ENCODE measurements at regions not wholly inside any gene's neighbourhood (a gene's known extent, or its start where the extent isn't known, plus 50 kb on each side); places are given as distances from the start of the nearest gene placed in this dataset.

GRCh38 chr16:79480056-79480455 lies 120.5 kb downstream of the MAF start:
- no peaks in the 10 kb centered on the region for H3K4me1 ChIP-seq (ENCODE audit: control insufficient read depth, insufficient read depth, low read depth, low read length)
- WGBS: 89% methylated on average over 7 of the region's 8 CpGs
- no peak overlapping the region for H3K4ac ChIP-seq (ENCODE audit: low read depth in 1 of 2, low read length in 2 of 2)
- no peak overlapping the region for H2BK5ac ChIP-seq (ENCODE audit: low read depth, low read length, poor library complexity, severe bottlenecking)
- H4K8ac ChIP-seq (ENCODE audit: low read length): no peak overlapping the region
- no peak overlapping the region for H3K23ac ChIP-seq (ENCODE audit: low read length in 2 of 2)
- no peak overlapping the region for H2BK120ac ChIP-seq (ENCODE audit: low read depth, low read length)
- H3K27ac ChIP-seq (ENCODE audit: low read length, poor library complexity, severe bottlenecking): no peak overlapping the region
- H4K91ac ChIP-seq (ENCODE audit: low read length): no peak overlapping the region
- no peaks in the 10 kb centered on the region for H3K36me3 ChIP-seq (ENCODE audit: control insufficient read depth in 1 of 2, insufficient read depth in 2 of 2, low read depth in 1 of 2, low read length in 2 of 2)
- no peak overlapping the region for H3K14ac ChIP-seq (ENCODE audit: low read length in 2 of 2)
- H3K9me3 ChIP-seq (ENCODE audit: control insufficient read depth, low read length): no peaks in the 10 kb centered on the region
- H3K79me1 ChIP-seq (replicated peaks; ENCODE audit: low read length, poor library complexity, severe bottlenecking): no peaks in the 10 kb centered on the region
- H3K27me3 ChIP-seq (ENCODE audit: control insufficient read depth in 1 of 2, insufficient read depth in 1 of 2, low read length in 2 of 2): peaks cover 4 to 9% of the 10 kb centered on the region in 2 experiments
- no peak for DNase-seq
- no peak overlapping the region for H2AFZ ChIP-seq (ENCODE audit: low read depth, low read length)
- no peak overlapping the region for H3K4me3 ChIP-seq (ENCODE audit: insufficient read depth in 1 of 2, low read depth in 1 of 2, low read length in 2 of 2)
- H3K18ac ChIP-seq (ENCODE audit: low read depth in 1 of 2, low read length in 2 of 2): no peak overlapping the region
- H2AK5ac ChIP-seq (ENCODE audit: low read length, severe bottlenecking): no peak overlapping the region
- no peak overlapping the region for H2BK12ac ChIP-seq (ENCODE audit: low read length in 2 of 2)
- H3K9ac ChIP-seq (ENCODE audit: low read length): no peak overlapping the region
- no peak overlapping the region for H2BK15ac ChIP-seq (ENCODE audit: low read depth, poor library complexity, severe bottlenecking)
- H3K4me2 ChIP-seq (ENCODE audit: low read length, poor library complexity, severe bottlenecking): no peak overlapping the region

DNA sequence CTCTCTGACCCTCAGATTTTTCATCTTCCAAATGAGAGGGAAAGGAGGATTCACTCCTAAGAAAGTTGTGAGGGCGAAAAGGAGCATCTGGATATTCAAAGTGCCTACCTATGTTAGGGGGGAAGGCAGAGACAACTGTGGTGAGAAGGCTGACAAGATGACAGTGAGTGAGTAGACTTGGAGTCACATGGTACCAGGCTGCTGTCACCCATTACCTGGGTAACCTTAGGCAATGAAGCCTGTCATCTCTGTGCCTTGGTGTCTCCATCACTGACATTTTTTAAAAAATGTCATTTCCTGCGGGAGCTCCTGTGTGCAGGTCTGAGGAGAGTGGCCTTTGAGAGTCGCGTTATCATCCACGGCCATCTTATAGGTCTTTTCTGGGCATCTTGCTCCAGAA lies 124.0 kb downstream of the MAF start:
- Histone ChIP-seq H3K14ac (ENCODE audit: low read length in 2 of 2) (no peak overlapping the region), H3K4me3 (ENCODE audit: insufficient read depth in 1 of 2, low read depth in 1 of 2, low read length in 2 of 2) (no peak overlapping the region), H3K18ac (ENCODE audit: low read depth in 1 of 2, low read length in 2 of 2) (no peak overlapping the region), H2BK12ac (ENCODE audit: low read length in 2 of 2) (no peak overlapping the region), H3K27ac (ENCODE audit: low read length, poor library complexity, severe bottlenecking) (no peak overlapping the region), H2BK5ac (ENCODE audit: low read depth, low read length, poor library complexity, severe bottlenecking) (no peak overlapping the region), H2AFZ (ENCODE audit: low read depth, low read length) (no peak overlapping the region), H3K4me2 (ENCODE audit: low read length, poor library complexity, severe bottlenecking) (no peak overlapping the region), H3K4me1 (ENCODE audit: control insufficient read depth, insufficient read depth, low read depth, low read length) (no peaks in the 10 kb centered on the region), H3K23ac (ENCODE audit: low read length in 2 of 2) (no peak overlapping the region), H2BK120ac (ENCODE audit: low read depth, low read length) (no peak overlapping the region), H4K91ac (ENCODE audit: low read length) (no peak overlapping the region), H3K4ac (ENCODE audit: low read depth in 1 of 2, low read length in 2 of 2) (no peak overlapping the region), H3K9me3 (ENCODE audit: control insufficient read depth, low read length) (peaks cover 3% of the 10 kb centered on the region), H2AK5ac (ENCODE audit: low read length, severe bottlenecking) (no peak overlapping the region), H3K36me3 (ENCODE audit: control insufficient read depth in 1 of 2, insufficient read depth in 2 of 2, low read depth in 1 of 2, low read length in 2 of 2) (no peaks in the 10 kb centered on the region), H3K27me3 (ENCODE audit: control insufficient read depth in 1 of 2, insufficient read depth in 1 of 2, low read length in 2 of 2) (peaks cover 0 to 4% of the 10 kb centered on the region in 2 experiments), H4K8ac (ENCODE audit: low read length) (no peak overlapping the region), H3K9ac (ENCODE audit: low read length) (no peak overlapping the region), H2BK15ac (ENCODE audit: low read depth, poor library complexity, severe bottlenecking) (no peak overlapping the region), H3K79me1 (replicated peaks; ENCODE audit: low read length, poor library complexity, severe bottlenecking) (no peaks in the 10 kb centered on the region)
- 82% methylated on average over 5 of the region's 5 CpGs for WGBS
- no peak for DNase-seq

- Histone ChIP-seq H4K8ac (ENCODE audit: low read length) (no peak overlapping the region), H2BK120ac (ENCODE audit: low read depth, low read length) (no peak overlapping the region), H2AK5ac (ENCODE audit: low read length, severe bottlenecking) (no peak overlapping the region), H3K4ac (ENCODE audit: low read depth in 1 of 2, low read length in 2 of 2) (no peak overlapping the region), H3K18ac (ENCODE audit: low read depth in 1 of 2, low read length in 2 of 2) (no peak overlapping the region), H3K9ac (ENCODE audit: low read length) (no peak overlapping the region), H3K36me3 (ENCODE audit: control insufficient read depth in 1 of 2, insufficient read depth in 2 of 2, low read depth in 1 of 2, low read length in 2 of 2) (no peaks in the 10 kb centered on the region), H3K4me3 (ENCODE audit: insufficient read depth in 1 of 2, low read depth in 1 of 2, low read length in 2 of 2) (no peak overlapping the region), H4K91ac (ENCODE audit: low read length) (no peak overlapping the region), H2AFZ (ENCODE audit: low read depth, low read length) (no peak overlapping the region), H3K9me3 (ENCODE audit: control insufficient read depth, low read length) (peaks cover 3% of the 10 kb centered on the region), H3K4me2 (ENCODE audit: low read length, poor library complexity, severe bottlenecking) (no peak overlapping the region), H3K14ac (ENCODE audit: low read length in 2 of 2) (no peak overlapping the region), H2BK12ac (ENCODE audit: low read length in 2 of 2) (no peak overlapping the region), H3K4me1 (ENCODE audit: control insufficient read depth, insufficient read depth, low read depth, low read length) (no peaks in the 10 kb centered on the region), H3K23ac (ENCODE audit: low read length in 2 of 2) (no peak overlapping the region), H3K27ac (ENCODE audit: low read length, poor library complexity, severe bottlenecking) (no peak overlapping the region), H3K79me1 (replicated peaks; ENCODE audit: low read length, poor library complexity, severe bottlenecking) (no peaks in the 10 kb centered on the region), H3K27me3 (ENCODE audit: control insufficient read depth in 1 of 2, insufficient read depth in 1 of 2, low read length in 2 of 2) (peaks cover 0 to 4% of the 10 kb centered on the region in 2 experiments), H2BK15ac (ENCODE audit: low read depth, poor library complexity, severe bottlenecking) (no peak overlapping the region), H2BK5ac (ENCODE audit: low read depth, low read length, poor library complexity, severe bottlenecking) (no peak overlapping the region)
- WGBS: 67% methylated on average over 4 of the region's 4 CpGs
- no peak for DNase-seq
Measured at GRCh38 chr16:79475841-79476240, 124.7 kb downstream of the MAF start.

GRCh38 chr16:79473456-79473855 lies 127.1 kb downstream of the MAF start:
- peaks cover 3% of the 10 kb centered on the region for H3K9me3 ChIP-seq (ENCODE audit: control insufficient read depth, low read length)
- H2AFZ ChIP-seq (ENCODE audit: low read depth, low read length): no peak overlapping the region
- no peaks in the 10 kb centered on the region for H3K79me1 ChIP-seq (replicated peaks; ENCODE audit: low read length, poor library complexity, severe bottlenecking)
- DNase-seq: no peak
- H3K4ac ChIP-seq (ENCODE audit: low read depth in 1 of 2, low read length in 2 of 2): no peak overlapping the region
- H2BK5ac ChIP-seq (ENCODE audit: low read depth, low read length, poor library complexity, severe bottlenecking): no peak overlapping the region
- H2AK5ac ChIP-seq (ENCODE audit: low read length, severe bottlenecking): no peak overlapping the region
- no peak overlapping the region for H3K9ac ChIP-seq (ENCODE audit: low read length)
- H3K4me1 ChIP-seq (ENCODE audit: control insufficient read depth, insufficient read depth, low read depth, low read length): no peaks in the 10 kb centered on the region
- H3K4me2 ChIP-seq (ENCODE audit: low read length, poor library complexity, severe bottlenecking): no peak overlapping the region
- H2BK120ac ChIP-seq (ENCODE audit: low read depth, low read length): no peak overlapping the region
- H4K91ac ChIP-seq (ENCODE audit: low read length): no peak overlapping the region
- H3K27ac ChIP-seq (ENCODE audit: low read length, poor library complexity, severe bottlenecking): no peak overlapping the region
- no peak overlapping the region for H3K4me3 ChIP-seq (ENCODE audit: insufficient read depth in 1 of 2, low read depth in 1 of 2, low read length in 2 of 2)
- no peak overlapping the region for H2BK15ac ChIP-seq (ENCODE audit: low read depth, poor library complexity, severe bottlenecking)
- no peak overlapping the region for H4K8ac ChIP-seq (ENCODE audit: low read length)
- H2BK12ac ChIP-seq (ENCODE audit: low read length in 2 of 2): no peak overlapping the region
- H3K23ac ChIP-seq (ENCODE audit: low read length in 2 of 2): no peak overlapping the region
- no peaks in the 10 kb centered on the region for H3K27me3 ChIP-seq (ENCODE audit: control insufficient read depth in 1 of 2, insufficient read depth in 1 of 2, low read length in 2 of 2)
- no peaks in the 10 kb centered on the region for H3K36me3 ChIP-seq (ENCODE audit: control insufficient read depth in 1 of 2, insufficient read depth in 2 of 2, low read depth in 1 of 2, low read length in 2 of 2)
- no peak overlapping the region for H3K14ac ChIP-seq (ENCODE audit: low read length in 2 of 2)
- 86% methylated on average over 6 of the region's 6 CpGs for WGBS
- H3K18ac ChIP-seq (ENCODE audit: low read depth in 1 of 2, low read length in 2 of 2): no peak overlapping the region
